CD1c-positive myeloid dendritic cell (primary cell): ENCODE measurements at regions not wholly inside any gene's neighbourhood (a gene's known extent, or its start where the extent isn't known, plus 50 kb on each side); places are given as distances from the start of the nearest gene placed in this dataset.
"Not testable (repeated sequence)": the region's sequence is repeated elsewhere in the genome, so short reads cannot be mapped to it uniquely, and the experiment has no call there.

Experiments
- DNase-seq: peaks from one replicate; pipeline ENCODE4 v3.0.0-alpha.2; 2016; ENCODE audit errors: extremely low spot score

DNA sequence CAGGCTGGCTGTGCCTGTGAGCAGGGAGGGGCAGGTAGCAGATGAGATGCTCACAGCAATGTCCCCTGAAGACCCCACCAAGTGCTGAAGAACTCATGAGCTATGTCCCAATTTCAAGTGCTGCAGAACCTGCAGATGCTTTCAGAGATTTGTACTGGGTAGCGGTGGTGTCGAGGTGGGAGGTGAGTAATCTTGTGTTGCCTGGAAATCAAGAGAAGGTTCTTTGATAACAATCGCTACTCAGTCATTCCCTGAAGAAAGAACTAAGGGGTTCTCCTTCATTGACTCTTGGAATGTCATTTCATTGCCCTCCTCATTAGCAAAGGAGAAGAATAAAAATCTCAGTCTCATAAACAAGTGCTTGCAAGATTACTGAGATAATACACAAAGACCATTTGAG, 246.4 kb downstream of the EMX2 start:
- no peak for DNase-seq

DNA sequence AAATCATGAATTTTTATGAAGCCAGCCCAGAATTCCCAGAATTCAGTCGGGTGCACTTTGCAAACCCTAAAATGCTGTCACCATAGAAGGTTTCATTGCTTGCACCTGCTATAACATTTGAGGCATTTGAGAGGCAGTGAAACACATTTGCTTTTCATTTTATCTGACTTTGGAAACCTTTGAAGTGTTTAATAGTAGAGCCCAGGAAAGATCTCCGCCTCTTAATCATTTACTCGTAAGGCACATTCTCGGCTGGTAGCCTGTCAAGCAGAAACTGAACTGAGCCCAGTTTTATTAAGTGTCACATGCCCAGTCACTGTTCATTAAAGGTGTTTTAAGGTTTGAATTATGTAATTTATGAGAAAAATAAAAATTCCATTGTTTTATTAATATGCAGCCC, 247.6 kb downstream of the EMX2 start:
- DNase-seq, result no peak

DNA sequence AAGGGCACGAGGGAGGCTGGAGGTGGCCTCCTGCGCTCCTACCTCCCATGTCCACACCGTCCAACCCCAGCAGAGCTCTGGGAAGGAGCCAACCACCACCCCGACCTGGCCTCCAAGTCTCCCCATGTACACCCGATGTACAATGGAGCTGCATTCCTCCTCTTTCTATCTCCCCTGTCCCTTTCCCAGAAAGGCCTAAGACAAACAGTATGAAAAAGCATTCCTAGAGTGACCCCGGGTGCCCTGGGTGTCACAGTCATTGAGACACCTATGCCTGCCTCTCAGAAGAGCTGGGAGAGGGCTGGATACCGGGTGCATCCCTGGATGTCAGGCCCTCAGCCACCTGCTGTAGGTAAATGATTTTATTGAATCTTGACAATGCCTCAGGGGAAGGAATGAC, 248.1 kb downstream of the EMX2 start:
- DNase-seq, result no peak

DNA sequence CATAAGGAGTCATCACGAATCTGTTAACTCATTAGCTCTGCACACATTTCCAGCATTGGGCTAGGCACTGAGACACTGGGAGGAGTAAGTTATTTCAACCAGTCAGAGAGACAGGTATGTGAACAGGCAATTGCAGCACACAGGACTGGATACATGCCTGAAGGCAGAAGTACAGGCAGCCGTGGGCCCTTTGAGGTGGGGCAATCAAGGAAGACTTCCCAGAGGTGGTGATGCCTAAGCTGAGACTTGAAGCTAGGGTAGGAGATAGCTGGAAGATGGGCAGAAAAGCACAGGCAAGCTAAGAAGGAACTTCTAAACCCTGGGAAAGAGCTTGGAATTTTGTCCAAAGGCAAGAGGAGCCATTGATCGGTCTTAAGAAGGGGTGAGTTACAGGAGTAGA, 249.7 kb downstream of the EMX2 start:
- no peak for DNase-seq

DNA sequence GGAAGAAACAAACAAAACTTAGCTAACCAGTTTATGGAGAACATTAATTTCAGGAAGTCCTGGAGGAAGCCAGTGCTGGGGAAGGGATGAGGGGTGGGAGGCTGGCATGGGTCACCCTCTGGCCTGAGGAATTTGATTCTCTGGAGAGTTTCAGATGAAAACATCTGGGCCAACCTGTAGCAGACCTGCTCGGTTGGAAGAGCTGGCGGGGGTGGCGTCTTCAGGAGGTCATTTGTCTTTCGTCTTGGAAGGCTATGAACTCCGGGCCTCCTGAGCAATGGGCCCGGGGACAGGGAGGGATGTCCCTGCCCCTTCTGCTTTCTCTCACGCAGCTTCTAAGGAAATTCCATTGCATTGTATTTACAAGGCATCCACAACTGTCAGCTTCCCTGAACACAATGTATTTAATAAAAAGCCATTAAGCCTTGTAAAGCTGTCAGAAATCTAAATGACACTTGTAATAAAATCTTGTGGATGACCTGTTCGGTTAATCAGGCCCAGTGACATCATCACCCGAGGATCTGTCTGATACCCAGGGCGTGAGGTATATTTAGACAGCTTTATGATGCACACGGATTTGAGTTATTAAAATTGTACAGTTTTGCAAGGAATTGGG, 250.5 kb downstream of the RAB11FIP2 start:
- no peak for DNase-seq

DNA sequence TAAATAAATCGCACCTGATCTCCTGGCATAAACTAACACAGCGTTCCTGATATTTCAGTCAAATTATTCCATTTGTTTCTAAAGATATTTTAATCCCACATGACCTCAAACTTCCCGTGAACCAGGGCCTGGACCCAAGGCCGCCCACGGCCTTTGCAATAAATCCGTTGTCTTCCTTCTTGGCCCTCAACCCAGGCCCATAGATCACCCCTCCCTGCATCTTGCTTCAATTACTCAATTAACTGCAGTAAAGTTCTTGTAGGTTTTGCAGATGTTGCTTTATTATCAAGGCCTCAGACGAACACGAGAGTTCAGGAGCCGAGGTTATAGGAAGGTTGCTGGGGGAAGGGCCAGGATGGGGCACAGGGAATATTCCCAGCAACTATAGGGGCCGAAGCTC, 249.4 kb downstream of the RAB11FIP2 start:
- no peak for DNase-seq

DNA sequence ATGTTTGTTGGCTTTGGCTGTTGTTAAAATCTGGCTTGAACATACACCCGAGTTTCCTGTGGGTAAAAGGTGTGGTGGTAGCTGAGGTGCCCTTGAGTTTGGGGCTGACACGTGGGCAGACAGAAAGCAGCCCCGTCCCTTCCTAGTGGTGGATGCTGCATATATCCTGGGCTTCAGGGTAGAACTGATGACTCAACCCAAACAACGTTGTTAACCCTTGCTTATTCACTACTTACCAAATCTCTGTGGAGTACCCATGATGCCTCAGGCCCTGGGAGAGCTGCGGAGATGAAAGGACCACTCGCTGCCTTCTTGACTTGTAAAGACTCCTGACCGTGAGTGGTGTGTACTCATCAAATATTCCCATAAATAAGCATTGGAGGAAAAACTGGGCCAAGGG, 245.1 kb downstream of the RAB11FIP2 start:
- DNase-seq, result no peak

DNA sequence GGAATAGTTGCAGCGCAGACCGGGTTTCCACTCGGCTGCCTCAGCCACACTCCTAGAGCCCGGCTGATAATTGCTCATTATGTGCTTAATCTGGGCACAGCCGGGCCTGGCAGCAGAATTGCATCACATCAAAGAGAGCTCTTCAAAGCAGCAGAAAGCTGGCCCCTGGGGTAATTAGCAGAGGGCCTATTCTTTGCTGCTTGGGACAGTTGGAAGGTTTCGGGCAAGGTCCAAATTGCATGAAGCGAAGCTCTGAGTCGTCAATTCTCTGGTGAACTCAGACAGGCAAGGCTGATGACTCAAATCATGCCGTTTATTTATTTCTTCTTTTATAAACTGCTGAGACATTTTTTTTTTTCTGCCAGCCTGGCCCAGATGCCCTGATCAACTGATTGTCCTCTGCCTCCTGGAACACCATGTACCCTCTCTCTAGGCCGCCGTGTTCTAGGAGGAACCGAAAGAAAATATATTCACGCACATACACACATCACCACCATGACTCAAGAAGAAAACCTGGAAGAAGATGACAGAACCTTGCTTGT, 242.2 kb downstream of the RAB11FIP2 start:
- no peak for DNase-seq

DNA sequence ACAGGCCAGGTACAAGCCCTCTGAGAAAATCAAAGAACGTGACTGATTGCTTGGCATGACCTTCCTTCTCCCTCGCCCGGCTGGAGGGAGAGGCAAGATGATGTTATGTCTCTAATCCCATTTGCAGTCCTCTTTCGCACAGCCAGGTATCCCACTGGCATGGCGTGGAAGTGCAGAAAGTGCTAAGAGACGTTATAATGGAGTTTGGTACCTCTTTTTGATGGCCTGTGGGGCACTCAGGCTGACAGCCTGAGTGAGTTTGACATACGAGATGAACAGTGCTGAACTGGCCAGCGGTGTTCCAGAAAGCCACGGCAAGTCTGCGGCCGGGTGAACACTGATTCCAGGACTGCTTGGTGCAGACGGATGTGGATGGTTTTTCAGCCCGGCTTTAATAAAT, 241.6 kb downstream of the RAB11FIP2 start:
- DNase-seq, result no peak

DNA sequence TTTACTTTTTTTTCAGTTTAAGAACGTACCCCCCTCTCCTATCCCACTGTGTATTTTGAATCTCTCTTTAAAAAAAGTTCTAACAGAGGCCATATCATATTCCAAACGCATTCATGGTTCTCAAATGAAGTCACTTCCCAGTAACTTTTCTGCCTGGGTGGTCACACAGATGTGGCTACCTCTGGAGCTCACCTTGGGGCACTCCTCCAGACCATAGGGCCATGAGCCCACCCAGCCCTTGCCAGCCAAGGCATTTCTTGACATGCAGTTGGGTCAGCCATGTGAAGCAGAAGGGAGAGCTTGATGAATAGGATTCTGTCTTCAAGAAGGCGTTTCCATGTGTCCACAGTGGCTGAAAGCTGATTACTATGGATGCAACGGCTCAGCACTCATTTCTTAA, 239.3 kb downstream of the RAB11FIP2 start:
- no peak for DNase-seq

DNA sequence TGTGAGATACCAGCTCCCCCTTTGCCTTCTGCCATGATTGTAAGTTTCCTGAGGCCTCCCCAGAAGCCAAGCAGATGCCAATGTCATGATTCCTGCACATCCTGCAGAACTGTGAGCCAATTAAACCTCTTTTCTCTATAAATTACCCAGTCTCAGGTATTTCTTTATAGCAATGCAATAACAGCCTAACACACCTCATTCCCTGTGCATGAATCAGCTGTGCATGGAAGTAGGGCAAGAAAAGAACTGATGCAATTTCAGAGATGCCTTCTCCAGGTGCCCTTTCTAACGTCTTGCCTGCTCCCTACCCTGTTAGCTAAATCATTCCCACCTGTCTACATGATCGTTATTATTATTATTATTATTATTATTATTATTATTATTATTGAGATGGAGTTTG, 230.9 kb downstream of the RAB11FIP2 start:
- not testable (repeated sequence) for DNase-seq

DNA sequence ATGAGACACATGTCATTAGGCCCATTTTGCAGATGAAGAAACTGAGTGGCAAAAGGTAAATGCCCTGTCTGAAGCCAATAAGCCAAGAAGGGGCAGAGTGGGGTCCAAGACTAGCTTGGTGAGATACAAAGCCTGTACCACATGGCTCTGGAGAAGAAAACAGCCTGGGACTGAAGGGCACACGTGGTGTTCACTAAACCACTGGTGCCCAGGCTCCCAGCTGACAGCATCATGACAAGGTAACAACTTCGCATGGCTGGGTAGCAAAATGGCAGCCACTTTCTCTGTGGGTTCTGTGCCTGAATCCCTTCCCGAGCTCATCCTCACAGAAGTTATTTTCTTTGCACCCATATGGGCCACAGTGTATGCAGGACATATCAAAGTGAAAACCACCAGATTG, 229.6 kb downstream of the RAB11FIP2 start:
- DNase-seq, result no peak

DNA sequence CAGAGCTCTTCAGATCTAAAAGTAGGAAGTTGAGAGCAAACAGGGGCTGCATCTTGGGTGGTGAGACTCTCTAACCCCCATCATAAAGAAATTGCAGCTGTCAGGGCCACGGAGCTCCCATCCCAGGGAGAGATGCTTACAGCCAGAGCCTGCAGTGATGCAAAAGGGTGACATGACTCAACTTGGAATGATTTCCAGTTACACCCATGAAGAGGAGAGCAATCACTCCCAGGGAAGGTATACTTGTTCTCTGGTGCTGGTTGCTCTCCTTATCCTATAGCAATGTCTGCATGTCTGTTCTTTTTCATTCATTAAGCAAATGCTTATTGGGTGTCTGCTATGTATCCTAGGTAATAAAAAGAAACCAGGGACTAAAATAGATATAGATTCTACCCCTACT, 228.0 kb downstream of the RAB11FIP2 start:
- DNase-seq, result no peak

DNA sequence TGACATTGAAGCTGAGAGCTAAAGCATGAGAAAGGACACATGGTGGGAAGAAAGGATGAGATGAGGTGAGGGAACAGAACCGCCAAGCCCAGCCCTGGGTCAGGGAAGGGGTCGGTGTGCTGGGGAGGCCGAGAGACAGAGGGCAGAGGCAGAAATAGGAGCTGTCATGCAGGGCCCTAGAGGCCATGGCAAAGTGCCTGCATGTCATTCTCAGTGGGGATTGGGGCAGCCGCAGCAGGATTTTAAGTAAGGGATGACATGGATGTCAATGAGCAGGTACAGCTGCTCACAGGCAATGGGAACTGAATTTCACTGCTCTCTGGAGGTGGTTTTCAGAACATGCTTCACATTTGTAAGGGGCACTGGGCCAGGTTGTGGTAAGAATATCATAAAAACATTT, 227.4 kb downstream of the RAB11FIP2 start:
- no peak for DNase-seq

DNA sequence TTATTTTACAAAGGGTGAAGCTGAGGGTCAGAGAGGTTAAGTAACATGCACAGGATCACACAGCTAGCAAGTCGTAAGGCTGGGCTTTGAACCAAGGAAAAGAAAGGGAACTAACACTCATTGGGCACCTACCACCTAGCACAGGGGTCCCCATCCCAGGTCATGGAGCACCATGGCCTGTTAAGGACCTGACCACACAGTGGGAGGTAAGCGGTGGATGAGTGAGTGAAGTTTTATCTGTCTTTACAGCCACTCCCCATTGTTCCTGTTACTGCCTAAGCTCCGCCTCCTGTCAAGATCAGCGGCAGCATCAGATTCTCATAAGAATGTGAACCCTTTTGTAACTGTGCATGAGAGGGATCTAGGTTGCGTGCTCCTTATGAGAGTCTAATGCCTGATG, 222.8 kb downstream of the RAB11FIP2 start:
- DNase-seq, result no peak

DNA sequence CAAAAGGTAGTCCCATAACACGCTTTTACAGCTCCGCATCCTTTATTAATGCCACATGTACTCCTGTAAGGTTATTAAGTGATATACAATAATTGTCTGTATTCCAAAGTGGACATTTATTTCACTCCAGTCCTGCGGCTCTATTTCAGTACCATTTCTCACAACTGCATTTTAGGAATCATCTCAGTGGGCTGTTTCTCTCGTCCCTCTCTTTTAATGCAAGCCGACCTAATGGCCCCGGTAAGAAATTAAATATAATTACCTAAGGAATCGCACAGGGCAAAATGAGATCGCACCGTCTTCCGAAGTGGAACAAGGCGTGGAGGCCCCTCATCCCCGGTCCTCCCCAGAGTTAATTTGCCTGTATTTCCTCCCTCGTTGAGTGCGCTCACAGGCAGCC, 216.5 kb downstream of the RAB11FIP2 start:
- DNase-seq, result no peak

DNA sequence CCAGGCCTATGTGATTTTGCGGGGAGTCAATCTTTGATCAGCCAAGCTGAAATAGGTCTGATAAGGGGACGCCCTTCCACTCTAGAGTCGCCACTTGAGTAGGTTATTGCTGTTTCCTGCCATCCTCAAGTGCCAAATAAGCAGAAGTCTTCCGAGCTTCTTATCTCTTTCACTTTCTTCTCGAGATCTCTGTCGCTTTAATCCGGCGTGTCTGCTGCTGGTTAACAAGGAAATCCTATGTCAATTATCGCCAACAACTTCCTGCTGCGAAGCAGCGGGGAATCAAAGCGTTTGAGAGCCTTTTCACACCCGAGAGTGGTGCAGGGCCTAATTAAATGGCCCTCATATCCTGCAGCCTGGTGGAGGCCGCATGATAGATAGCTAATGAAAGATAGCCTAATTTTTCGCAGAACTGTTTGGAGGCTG, 215.9 kb downstream of the RAB11FIP2 start:
- no peak for DNase-seq

DNA sequence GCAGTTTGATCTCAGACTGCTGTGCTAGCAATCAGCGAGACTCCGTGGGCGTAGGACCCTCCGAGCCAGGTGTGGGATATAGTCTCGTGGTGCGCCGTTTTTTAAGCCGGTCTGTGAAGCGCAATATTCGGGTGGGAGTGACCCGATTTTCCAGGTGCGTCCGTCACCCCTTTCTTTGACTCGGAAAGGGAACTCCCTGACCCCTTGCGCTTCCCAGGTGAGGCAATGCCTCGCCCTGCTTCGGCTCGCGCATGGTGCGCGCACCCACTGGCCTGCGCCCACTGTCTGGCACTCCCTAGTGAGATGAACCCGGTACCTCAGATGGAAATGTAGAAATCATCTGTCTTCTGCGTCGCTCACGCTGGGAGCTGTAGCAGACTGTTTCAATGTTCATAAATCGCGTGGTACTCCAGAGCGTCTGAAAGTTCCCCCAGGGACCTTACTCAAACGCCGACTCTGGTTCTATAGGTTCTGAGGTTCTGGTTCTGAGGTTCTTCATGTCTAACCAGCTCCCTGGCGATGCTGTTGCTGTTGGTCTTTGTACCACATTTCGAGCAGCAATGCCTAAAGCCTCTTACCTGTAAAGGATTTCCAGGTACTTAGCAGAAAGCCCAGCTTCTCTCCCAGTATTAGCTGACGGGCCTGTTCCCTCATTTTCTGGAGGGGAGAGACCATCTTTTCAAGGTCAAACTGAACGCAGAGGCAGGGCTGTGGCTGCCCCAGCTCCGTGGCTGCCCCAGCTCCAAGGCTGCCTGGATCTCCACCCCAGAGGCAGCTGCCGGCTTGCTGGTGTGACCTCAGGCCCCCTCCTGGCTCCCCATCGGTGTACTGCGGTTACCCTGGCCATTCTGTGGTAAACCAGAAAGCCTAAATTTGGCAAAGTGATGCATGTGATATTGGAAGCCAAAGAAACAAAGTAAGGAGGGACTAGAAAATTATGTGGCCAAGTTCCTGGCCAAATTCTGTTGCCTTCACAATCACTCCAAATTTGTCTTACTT, 207.9 kb downstream of the RAB11FIP2 start:
- not testable (repeated sequence) for DNase-seq

DNA sequence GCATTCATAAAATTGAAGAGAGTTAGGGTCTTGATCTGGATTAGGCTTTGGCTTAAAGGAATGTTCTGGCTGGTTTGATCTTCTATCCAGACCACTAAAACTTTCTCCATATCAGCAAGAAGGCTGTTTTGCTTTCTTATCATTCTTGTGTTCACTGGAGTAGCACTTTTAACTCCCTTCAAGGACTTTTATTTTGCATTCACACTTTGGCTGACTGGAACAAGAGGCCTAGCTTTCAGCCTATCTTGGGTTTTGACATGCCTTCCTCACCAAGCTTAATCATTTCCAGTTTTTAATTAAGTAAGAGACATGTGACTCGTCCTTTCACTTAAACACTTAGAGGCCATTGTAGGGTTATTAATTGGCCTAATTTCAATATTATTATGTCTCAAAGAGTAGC, 190.3 kb downstream of the RAB11FIP2 start:
- DNase-seq, result not testable (repeated sequence)

DNA sequence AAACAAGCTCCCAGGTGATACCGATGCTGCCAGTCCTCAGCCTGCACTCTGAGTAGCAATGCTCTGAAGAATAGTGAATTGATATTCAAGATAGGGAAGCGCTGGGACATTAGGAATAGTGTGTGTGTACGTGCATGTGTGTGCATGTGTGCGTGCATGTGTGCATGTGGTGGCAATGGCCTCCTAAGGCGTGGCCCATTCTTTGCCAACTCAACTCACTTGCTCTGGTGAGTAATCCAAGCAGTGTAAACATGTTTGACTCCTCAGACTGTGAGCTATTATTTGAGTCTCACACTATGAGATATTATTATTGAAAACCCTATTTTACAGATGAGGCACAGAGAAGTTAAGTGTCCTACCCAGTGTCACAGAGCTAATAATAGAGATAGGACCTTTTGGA, 186.6 kb downstream of the RAB11FIP2 start:
- DNase-seq, result no peak

DNA sequence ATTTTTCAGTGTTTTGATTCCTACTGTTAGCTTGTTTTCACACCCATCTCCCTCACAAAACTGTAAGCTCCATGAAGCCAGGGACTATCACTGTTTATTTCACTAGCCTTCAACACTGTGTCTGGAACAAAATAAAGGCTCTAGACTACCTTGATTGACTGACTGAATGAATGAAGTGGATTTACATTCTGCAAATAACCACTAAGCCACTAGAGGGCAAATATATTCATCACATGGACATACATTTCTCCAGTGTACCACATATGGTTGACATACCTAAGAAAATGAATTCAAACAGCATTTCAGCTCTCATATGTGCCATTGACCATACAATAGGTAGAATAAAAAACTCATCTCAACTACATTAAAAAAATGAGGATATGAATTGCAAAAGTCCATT, 185.9 kb downstream of the RAB11FIP2 start:
- no peak for DNase-seq

DNA sequence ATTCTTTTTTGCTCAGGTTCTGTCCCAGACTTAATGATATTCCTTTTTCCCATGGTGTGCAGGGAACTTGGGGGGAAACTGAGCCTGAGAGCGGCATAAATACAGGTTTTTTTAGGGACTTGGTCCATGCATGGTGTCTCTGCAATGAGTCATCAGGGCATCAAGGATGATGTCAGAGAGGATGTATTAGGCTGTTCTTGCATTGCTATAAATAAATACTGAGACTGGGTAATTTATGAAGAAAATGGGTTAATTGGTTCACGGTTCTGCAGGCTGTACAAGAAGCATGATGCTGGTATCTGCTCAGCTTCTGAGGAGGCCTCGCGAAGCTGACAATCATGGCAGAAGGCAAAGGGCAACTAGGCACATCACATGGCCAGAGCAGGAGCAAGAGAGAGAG, 185.4 kb downstream of the RAB11FIP2 start:
- no peak for DNase-seq

DNA sequence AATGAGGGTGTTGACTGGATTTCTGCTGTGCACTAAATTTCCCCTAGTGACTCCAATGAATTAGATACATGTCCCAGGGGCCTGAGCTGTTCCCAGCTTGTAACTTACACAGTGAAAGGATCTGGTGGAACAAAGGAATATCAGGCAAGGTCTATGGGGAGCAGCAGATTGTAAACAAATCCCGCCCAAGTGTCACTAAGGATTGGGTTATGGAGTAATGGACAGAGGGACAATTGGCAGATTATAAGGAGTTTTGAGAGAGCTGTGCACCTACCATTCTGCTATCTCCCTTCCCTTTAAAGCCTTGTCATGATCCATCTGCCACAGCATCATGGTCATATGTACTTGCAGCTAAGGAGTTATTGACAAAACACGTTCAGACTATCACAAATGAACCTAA, 183.0 kb downstream of the RAB11FIP2 start:
- DNase-seq, result no peak
